ENCODE measurements at regions not wholly inside any gene's neighbourhood (a gene's known extent, or its start where the extent isn't known, plus 50 kb on each side); places are given as distances from the start of the nearest gene placed in this dataset.
A peak's percentile ranks its signal among the peaks of the same experiment; 100 is the strongest.
"Not testable (repeated sequence)": the region's sequence is repeated elsewhere in the genome, so short reads cannot be mapped to it uniquely, and the experiment has no call there.

GRCh38 chr12:107144441-107144840 is 51.1 kb upstream of the CRY1 start:
- DNase-seq (ENCODE audit: low read depth): no peak

GRCh38 chr12:107144990-107145389 is 51.6 kb upstream of the CRY1 start:
- DNase-seq (ENCODE audit: low read depth): no peak
- in situ Hi-C loops (cut with HindIII; ENCODE audit: low pct_unique_long_range_greater_than_20kb, low sequenced_read_pairs): loop anchor here (25.0 kb wide), 1 partner anchor 167 kb away; a partner anchor contains a TSS

More at GRCh38 chr12:107144441-107144840, 51.1 kb upstream of the CRY1 start:
- in situ Hi-C loops (cut with HindIII; ENCODE audit: low pct_unique_long_range_greater_than_20kb, low sequenced_read_pairs): loop anchor here (25.0 kb wide), 1 partner anchor 168 kb away; a partner anchor contains a TSS

- peak; percentile 39 for DNase-seq (ENCODE audit: low read depth)
- in situ Hi-C loops (cut with HindIII; ENCODE audit: low pct_unique_long_range_greater_than_20kb, low sequenced_read_pairs): loop anchor here (25.0 kb wide), 1 partner anchor 167 kb away; a partner anchor contains a TSS
Observed at GRCh38 chr12:107145397-107145796, 52.0 kb upstream of the CRY1 start.

GRCh38 chr12:107148107-107148506 is 54.8 kb upstream of the CRY1 start:
- DNase-seq (ENCODE audit: low read depth): no peak
- in situ Hi-C loops (cut with HindIII; ENCODE audit: low pct_unique_long_range_greater_than_20kb, low sequenced_read_pairs): loop anchor here (25.0 kb wide), 1 partner anchor 164 kb away; a partner anchor contains a TSS

GRCh38 chr12:107152315-107152714 is 59.0 kb upstream of the CRY1 start:
- no peak for DNase-seq (ENCODE audit: low read depth)
- in situ Hi-C loops (cut with HindIII; ENCODE audit: low pct_unique_long_range_greater_than_20kb, low sequenced_read_pairs): no loop called here

GRCh38 chr12:107159384-107159900 is 66.1 kb upstream of the CRY1 start:
- DNase-seq (ENCODE audit: low read depth): no peak
- in situ Hi-C loops (cut with HindIII; ENCODE audit: low pct_unique_long_range_greater_than_20kb, low sequenced_read_pairs): no loop called here

- no peak for DNase-seq (ENCODE audit: low read depth)
- in situ Hi-C loops (cut with HindIII; ENCODE audit: low pct_unique_long_range_greater_than_20kb, low sequenced_read_pairs): no loop called here
Observed at GRCh38 chr12:107163413-107163812, 70.1 kb upstream of the CRY1 start.

GRCh38 chr12:107164392-107164791 is 71.0 kb upstream of the CRY1 start:
- in situ Hi-C loops (cut with HindIII; ENCODE audit: low pct_unique_long_range_greater_than_20kb, low sequenced_read_pairs): no loop called here
- no peak for DNase-seq (ENCODE audit: low read depth)

GRCh38 chr12:107165581-107165980 is 72.2 kb upstream of the CRY1 start:
- peak; percentile 18 for DNase-seq (ENCODE audit: low read depth)

GRCh38 chr12:107167756-107168155 is 74.4 kb upstream of the CRY1 start:
- in situ Hi-C loops (cut with HindIII; ENCODE audit: low pct_unique_long_range_greater_than_20kb, low sequenced_read_pairs): no loop called here
- DNase-seq (ENCODE audit: low read depth): no peak

More at GRCh38 chr12:107165581-107165980, 72.2 kb upstream of the CRY1 start:
- in situ Hi-C loops (cut with HindIII; ENCODE audit: low pct_unique_long_range_greater_than_20kb, low sequenced_read_pairs): no loop called here

GRCh38 chr12:107169200-107169599 is 75.9 kb upstream of the CRY1 start:
- DNase-seq (ENCODE audit: low read depth): no peak
- in situ Hi-C loops (cut with HindIII; ENCODE audit: low pct_unique_long_range_greater_than_20kb, low sequenced_read_pairs): no loop called here

GRCh38 chr12:107178776-107179175 is 85.4 kb upstream of the CRY1 start:
- DNase-seq (ENCODE audit: low read depth): no peak
- in situ Hi-C loops (cut with HindIII; ENCODE audit: low pct_unique_long_range_greater_than_20kb, low sequenced_read_pairs): no loop called here

GRCh38 chr12:107179871-107180270 is 86.5 kb upstream of the CRY1 start:
- no peak for DNase-seq (ENCODE audit: low read depth)
- in situ Hi-C loops (cut with HindIII; ENCODE audit: low pct_unique_long_range_greater_than_20kb, low sequenced_read_pairs): no loop called here

GRCh38 chr12:107180272-107180671 is 86.9 kb upstream of the CRY1 start:
- DNase-seq (ENCODE audit: low read depth): no peak
- in situ Hi-C loops (cut with HindIII; ENCODE audit: low pct_unique_long_range_greater_than_20kb, low sequenced_read_pairs): no loop called here

GRCh38 chr12:107184359-107184930 is 91.1 kb upstream of the CRY1 start:
- DNase-seq (ENCODE audit: low read depth): no peak
- in situ Hi-C loops (cut with HindIII; ENCODE audit: low pct_unique_long_range_greater_than_20kb, low sequenced_read_pairs): no loop called here

GRCh38 chr12:107196681-107197080 is 103.3 kb upstream of the CRY1 start:
- in situ Hi-C loops (cut with HindIII; ENCODE audit: low pct_unique_long_range_greater_than_20kb, low sequenced_read_pairs): no loop called here
- DNase-seq (ENCODE audit: low read depth): no peak

GRCh38 chr12:107200394-107200793 is 107.0 kb upstream of the CRY1 start:
- peak; percentile 71 for DNase-seq (ENCODE audit: low read depth)
- in situ Hi-C loops (cut with HindIII; ENCODE audit: low pct_unique_long_range_greater_than_20kb, low sequenced_read_pairs): no loop called here

GRCh38 chr12:107207931-107208525 is 114.7 kb upstream of the CRY1 start:
- in situ Hi-C loops (cut with HindIII; ENCODE audit: low pct_unique_long_range_greater_than_20kb, low sequenced_read_pairs): no loop called here
- DNase-seq (ENCODE audit: low read depth): no peak

- DNase-seq (ENCODE audit: low read depth); in situ Hi-C loops (cut with HindIII; ENCODE audit: low pct_unique_long_range_greater_than_20kb, low sequenced_read_pairs): not testable (repeated sequence)
Observed at GRCh38 chr12:107209700-107210099, 116.4 kb upstream of the CRY1 start.

- in situ Hi-C loops (cut with HindIII; ENCODE audit: low pct_unique_long_range_greater_than_20kb, low sequenced_read_pairs): not testable (repeated sequence)
- peak; percentile 62 for DNase-seq (ENCODE audit: low read depth)
Observed at GRCh38 chr12:107214373-107214773, 121.0 kb upstream of the CRY1 start.
